GM08714 (cell line): ENCODE measurements at regions not wholly inside any gene's neighbourhood (a gene's known extent, or its start where the extent isn't known, plus 50 kb on each side); places are given as distances from the start of the nearest gene placed in this dataset.

ENCODE experiments used
- H3K4me3 ChIP-seq: fragments of 200-500 bp; sonication (Bioruptor generic); 2 replicates; pipeline ENCODE4 v1.5.1; 2014; ENCODE audit warnings: mild to moderate bottlenecking, low read length, inconsistent platforms
- ZNF274 ChIP-seq: IDR thresholded peaks from 2 replicates; pipeline ENCODE4 v1.6.1; 2012; ENCODE audit warnings: mild to moderate bottlenecking, low read depth, low read length

DNA sequence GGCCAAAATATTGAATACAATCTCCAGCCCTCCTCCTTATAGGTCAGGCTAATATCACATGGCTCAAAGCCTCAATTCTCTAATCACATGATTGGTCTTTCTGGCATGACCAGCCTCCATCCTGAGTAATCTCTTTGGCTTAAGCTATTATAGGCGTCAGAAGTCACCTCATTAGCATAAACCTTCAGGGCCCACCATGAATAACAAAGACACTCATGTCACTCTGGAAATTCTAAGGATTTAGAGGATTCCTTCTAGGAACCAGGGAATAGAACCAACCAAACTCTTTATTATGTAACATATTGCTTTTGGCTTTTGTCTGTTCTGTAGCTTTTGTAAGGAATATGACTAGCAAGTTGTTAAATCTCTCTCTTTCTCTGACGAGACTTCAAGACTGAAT is 109.2 kb upstream of the IGFBP7 start:
- no peak overlapping the region for H3K4me3 ChIP-seq
- no peak for TF ChIP-seq ZNF274

DNA sequence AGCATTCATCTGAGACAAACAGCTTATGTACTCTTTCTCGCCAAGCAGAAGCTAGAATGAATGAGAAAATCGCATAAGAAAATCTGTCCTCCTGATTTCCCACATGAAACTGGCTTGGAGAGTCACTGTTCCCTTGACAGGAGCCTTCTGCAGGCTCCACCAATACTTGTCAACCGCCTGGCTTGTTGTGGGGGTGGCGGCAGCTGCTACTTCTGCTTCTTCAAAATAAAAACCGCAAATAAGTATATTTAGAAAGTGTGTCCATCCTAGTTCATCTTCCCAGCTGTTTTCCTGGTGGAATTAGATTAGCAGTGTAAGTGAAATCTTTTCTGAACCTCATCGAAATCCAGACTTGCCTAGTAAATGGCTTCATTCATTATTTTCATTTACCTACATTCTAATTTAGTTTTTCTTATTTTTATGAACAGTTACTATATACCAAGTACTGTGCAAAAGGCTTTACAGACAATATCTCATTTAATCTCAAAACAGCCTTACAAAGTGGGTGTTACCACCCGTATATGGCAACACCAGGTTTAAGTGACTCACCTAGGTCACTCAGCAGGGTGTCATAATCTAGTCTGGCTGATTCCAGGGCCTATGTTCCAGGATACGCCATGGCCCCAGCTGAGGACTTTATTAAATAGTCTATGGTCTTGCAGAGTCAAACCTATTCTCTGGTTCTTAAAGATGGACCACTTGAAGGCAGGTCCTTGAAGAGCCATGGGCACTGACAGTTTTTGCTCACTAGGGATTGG is 104.6 kb upstream of the IGFBP7 start:
- no peak for TF ChIP-seq ZNF274
- no peak overlapping the region for H3K4me3 ChIP-seq

DNA sequence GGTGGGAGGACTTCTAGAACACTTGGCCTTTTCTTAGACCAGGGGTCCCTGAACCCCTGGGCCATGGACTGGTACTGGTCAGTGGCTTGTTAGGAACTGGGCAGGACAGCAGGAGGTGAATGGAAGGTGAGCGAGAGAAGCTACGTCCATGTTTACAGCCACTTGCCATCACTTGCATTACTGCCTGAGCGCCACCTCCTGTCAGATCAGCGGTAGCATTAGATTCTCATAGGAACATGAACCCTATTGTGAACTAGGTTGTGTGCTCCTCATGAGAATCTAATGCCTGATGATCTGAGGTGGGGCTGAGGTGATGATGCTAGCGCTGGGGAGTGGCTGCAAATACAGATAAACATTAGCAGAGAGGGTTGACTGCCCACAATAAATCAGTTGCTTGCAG is 100.9 kb upstream of the IGFBP7 start:
- no peak overlapping the region for H3K4me3 ChIP-seq
- no peak for TF ChIP-seq ZNF274

DNA sequence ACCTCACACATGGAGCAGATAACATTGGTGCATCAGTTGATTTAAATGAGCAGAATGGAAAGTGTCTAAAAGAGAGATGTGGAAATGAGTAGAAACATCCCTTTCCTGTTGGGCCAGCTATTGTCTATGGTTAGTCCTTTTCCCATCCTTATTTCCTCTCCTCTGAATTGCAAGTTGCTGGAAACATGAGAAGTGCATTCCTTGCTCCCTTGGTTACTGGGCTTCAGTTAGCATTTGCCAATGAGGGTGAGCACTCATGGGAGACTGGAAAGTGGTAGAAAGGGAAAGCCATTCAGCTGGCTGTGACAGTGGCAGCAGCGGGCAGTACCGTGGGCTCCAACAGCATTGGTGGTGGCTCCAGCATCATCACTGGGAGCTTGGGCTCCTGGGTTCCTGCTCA is 96.0 kb upstream of the IGFBP7 start:
- H3K4me3 ChIP-seq, result no peak overlapping the region
- TF ChIP-seq ZNF274, result no peak

DNA sequence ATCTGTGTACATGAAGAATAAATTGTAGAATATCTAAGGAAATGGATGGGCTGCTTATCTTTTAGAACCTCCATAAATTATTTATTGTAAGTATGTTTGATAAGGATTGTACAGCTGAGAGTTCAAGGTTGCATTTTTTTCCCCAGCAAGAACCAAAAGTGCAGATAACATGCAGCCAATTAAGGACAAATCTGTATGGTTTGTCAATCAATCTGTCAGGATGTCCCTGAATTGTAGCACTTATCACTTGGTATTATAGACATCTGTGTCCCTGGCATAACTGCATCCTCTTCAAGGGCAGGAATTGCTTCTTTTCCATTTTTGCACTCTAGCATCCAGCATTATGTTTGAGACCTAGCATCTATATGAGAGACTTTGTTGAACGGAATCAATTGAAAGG is 95.4 kb upstream of the IGFBP7 start:
- H3K4me3 ChIP-seq, result no peak overlapping the region
- no peak for TF ChIP-seq ZNF274

DNA sequence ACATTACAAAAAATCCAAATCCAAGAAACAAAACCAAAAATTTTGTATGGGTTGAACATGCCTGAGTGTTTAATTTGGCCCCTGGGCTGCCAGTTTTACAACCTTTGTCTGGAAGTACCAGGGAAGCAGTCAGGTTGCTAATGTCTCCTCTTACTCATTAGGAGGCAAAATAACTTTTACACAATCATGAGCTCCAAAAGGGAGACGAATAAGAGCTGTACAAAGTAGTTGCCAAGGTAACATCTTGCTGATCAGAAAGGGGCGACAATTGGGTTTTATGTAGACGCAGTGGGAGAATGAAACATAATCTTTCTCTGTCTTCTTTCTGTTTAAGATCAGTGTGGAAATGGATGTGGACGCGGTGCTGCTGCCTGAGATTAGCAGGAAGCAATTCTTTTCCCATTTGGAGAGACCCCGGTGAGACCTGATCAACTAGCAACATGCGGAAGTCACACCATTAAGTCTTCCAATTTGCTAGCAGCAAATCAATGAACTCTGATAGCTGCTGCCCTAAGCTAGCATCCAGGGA is 90.7 kb upstream of the IGFBP7 start:
- no peak overlapping the region for H3K4me3 ChIP-seq
- TF ChIP-seq ZNF274, result no peak

DNA sequence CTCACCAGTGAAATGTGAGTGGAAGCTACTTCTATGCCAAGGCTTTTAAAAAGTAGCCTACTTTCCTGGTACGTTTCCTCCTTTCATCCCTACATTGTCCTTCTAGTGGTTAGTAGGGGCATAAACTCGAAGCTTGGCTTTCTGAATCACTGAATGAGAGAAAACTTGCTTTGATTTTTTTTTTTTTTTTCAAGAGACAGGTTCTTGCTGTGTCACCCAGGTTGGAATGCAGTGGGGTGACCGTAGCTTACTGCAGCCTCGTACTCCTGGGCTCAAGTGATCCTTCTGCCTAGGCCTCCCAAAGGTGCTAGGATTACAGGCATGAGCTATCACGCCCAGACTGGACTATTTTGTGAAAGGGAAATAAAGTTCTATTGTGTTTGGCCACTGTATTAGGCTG is 89.1 kb upstream of the IGFBP7 start:
- no peak for TF ChIP-seq ZNF274
- no peak overlapping the region for H3K4me3 ChIP-seq

DNA sequence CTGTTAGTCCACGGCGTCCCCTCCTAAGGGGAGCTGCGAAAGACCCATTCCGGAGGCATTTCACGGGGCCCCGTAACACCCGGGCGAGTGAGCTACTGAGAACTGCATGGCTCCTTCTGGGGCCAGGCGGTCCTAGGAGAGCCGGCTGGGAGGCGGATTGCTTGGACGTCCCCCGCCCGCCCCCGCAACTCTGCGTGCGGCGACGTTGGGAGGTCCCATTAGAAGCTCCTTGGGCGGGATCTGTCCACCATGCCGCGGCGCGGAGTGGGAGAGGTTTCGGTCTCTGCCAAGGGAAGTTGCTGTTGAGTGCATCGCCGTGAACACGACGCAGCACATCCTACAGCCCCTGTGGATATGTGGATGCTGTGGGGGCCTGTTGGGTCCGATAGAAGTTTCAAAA is 85.4 kb upstream of the IGFBP7 start:
- no peak for TF ChIP-seq ZNF274
- no peak overlapping the region for H3K4me3 ChIP-seq

DNA sequence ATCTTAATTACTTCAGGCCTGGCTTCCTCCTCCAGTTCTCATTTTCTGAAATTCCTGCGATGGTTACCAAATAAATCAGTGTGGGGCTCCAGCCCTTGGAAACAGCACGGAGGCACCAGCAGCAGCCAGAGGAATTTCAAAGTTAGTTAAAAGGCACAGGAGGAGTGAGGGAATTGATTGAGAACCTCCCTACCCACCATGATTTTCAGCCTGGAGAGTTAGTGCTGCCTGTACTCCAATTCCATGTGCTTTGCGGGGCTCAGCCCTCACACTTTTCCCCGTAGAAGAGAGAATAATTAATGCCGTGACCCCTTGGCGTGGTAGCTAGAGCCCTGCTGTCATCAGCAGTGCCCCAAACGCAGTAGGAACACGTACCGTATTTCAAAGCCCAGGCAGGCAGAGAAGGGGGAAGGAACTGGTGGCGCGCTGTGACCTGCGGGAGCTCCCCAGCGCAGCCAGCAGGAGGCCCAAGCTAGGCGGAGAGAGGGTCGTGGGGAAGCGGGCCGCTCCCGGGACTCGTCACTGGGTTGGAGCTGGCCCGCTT is 84.0 kb upstream of the IGFBP7 start:
- no peak overlapping the region for H3K4me3 ChIP-seq

DNA sequence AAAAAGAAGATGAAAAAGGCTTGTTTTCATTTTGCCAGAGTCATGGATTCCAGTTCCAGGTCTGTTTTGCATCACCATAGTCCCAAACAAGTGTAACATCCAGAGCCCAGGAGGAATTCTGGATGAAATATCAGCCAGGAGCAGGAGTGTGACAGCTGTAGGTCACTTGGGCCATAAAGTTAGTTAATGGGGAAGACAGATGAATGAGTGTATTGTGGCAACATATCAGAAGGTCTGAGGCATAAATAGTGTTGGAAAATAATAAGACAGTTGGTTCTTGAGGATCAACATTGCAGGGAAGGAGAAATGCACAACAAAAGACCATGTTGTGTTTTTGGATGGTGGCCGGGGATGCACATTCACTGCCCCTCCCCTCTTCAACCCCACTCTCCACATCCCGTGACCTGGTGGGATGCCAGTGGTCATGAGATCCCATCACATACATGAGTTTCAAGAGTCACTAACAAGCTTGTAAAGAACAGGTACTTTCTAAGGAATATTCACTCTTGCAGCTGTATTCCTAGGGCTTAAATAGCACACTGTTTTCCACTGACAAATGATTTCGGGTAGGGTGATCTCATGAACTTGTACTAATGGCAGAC is 83.1 kb upstream of the IGFBP7 start:
- no peak overlapping the region for H3K4me3 ChIP-seq
- no peak for TF ChIP-seq ZNF274

More for the DNA sequence above, 84.0 kb upstream of the IGFBP7 start:
- TF ChIP-seq ZNF274, result no peak

DNA sequence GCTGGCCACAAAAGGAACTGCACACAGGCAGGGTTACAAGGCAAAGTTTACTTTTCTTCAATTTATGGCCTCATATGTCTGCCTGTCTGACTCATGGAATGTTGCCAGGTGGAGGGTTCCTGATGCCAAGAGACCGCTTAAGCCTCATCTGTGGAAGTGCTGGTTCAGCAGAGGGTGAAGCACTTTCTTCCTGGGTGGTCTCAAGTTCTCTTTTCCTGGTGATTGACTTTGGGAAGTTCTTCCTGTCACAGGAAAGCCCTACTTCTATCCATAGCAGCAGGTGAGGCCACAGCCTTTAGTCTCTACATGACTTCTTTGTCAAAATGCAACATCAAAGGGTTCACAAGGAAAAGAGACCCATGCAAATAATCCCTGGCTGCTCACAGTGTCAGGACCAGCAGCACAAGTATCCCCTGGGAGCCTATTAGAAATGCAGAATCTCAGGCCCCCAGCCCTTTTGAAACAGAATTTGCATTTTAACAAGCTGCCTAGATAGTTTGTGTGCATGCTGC is 81.4 kb upstream of the IGFBP7 start:
- no peak overlapping the region for H3K4me3 ChIP-seq
- TF ChIP-seq ZNF274, result no peak

DNA sequence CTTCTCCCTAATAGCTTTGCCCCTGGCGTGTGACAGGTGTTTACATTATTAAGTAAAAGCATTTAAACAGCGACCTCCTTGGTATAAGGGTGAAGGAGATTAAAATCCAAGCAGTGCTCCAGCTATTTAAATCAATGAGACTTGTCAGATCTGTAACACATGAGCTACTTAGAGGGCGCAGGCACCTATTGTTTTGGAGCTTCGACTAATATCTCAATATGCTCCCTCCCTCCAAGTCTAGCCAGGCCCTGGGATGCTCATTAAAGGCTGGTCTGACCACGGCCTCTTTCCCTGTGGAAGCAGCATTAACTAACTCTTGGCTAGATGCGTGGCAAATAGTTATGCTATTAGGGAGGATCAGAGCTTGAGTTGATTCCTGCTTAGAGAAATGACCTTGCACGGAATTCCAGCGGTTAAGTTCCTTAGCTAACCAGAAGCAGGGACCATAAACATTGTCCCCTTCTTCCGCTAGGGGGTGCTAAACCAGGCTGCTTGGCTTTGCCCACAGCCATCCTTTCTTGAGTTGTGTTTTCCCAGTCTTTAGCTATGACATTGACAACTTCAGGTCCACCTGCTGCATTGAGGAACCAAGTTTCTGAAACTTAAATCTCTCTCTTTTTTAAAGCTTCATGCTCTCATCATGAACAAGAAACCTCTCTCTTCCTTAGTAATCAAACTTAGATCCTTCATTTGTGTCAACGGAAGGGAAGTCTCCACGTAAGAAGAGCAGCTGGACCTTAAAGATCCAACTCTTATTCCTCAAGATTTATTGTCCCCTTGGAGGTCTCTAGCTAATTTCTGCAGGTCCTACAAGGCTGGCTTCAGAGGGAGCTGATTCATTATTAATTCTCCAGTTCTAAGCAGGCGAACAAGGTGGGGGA is 80.7 kb upstream of the IGFBP7 start:
- no peak for TF ChIP-seq ZNF274
- H3K4me3 ChIP-seq, result no peak overlapping the region

DNA sequence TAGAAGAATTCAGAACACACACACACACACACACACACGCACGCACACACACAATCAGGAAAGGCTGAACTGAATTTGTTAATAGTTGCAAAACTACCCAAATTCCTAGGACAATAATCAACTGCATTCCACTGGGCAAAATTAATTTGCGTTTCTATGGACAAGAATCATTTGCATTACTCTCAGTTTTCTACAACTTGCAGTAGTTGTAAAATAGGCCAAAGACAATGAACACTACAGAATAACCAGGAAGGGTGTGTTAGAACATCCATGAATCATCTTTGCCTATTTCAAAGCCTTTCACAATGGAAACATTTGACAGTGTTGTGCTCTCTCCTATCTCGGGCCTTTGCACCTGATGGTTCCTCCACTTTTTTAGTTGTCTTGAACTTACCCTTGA is 77.1 kb upstream of the IGFBP7 start:
- TF ChIP-seq ZNF274, result no peak
- no peak overlapping the region for H3K4me3 ChIP-seq

DNA sequence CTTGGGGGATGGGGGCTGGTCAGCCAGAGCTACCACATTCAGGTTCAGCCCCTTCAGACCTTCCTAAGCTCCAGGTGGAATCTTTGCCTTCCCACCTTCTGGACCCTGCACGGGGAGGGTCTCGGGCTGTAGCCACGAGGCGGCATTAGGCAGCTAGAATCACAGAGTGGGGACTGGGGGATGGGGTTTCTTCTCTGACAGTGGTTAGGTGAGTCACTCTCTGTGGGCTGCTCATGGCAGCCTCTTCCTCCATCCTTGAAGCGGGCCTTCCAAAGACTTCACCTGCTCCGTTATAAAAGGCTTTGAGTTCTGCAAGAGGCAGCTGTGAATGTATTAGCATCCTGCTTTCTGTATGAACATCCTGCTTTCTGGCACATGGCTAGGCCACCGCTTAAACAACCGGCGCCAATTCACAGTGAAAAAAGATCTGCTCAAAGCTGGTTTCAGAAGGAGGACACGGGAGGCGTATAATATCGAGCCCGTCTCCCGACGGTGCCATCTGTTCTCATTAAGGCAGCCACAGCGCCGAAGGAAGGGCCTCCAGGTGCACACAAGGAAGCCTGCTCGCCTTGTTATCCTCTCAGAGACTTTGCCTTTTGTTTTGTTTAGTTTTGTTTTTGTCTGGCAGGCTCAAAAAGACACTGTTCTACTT is 74.3 kb upstream of the IGFBP7 start:
- no peak overlapping the region for H3K4me3 ChIP-seq
- no peak for TF ChIP-seq ZNF274
